ENCODE measurements at regions not wholly inside any gene's neighbourhood (a gene's known extent, or its start where the extent isn't known, plus 50 kb on each side); places are given as distances from the start of the nearest gene placed in this dataset.

DNA sequence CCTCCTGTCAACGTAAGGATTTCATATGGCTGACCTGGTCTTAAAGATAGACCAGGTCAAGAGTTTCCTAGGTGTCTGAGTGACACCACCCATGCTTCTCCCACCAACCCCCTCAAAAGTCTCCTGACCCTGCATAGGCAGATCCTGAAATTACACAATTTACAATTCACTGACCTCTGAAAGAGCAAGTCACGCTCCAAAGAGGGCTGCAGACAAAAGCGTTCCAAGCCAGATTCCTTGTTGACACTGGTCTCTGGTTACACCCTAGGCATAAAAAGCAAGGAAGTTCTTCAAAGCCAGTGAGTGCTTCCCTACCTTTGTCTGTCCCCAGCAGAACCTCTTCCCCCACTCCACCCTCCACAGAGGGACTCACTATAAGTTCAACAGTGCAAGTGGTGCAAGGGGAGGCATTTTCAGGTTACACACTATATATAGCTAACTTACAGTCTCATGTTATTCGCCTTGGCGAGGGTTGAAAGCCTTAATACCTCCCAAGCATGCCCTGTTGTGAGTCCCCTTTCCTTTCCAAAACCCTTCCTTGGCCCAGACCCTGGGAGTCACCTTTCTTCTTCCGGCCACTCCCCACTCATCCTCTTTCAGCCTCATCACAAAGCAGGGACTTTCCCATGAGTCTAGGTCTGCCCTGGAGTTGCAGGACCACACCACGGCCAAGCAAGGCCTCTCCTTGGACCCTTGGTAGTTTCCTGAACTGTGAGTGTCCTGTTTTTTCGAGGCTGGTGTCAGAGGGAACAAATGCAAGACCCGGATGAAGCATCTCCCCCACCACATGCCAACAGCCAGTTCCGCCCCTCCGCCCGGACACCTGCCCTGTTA, 58.0 kb upstream of the KLF3 start:
- DNase-seq = no peak

DNA sequence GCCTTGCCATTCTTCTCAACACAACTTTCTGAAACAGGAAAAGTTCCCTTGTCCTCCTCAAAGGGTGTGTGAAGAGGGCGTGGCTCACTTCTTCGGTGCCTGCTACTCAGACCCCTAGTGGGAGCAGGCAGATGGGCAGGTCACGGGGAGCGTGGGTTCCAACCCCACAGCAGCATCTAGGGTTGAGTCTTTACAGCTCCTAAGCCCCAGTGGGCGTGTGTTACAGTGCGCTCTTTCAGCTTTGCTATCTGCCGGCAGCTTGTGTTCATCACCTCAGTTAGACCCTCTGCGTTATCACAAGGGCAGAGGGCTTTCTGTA, 57.5 kb upstream of the KLF3 start:
- DNase-seq = no peak

DNA sequence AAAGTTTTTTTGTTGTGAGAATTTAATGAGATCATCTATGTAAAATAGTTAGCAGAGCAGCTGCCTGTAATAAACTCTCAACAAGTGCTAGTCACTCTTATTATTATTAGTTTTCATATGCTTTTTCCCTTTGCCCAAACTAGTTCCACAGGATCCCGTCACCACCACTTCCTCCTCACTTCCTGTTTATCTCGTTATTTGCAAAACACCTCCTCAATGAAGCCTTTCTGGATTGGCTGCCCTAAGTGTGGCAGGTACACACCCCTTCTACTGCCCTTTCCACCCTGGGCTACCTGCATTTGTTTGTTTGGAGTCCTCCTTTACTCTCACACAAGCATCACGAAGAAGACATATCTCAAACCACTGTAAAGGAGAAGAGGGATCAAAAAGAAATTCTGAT, 54.4 kb upstream of the KLF3 start:
- DNase-seq = no peak

DNA sequence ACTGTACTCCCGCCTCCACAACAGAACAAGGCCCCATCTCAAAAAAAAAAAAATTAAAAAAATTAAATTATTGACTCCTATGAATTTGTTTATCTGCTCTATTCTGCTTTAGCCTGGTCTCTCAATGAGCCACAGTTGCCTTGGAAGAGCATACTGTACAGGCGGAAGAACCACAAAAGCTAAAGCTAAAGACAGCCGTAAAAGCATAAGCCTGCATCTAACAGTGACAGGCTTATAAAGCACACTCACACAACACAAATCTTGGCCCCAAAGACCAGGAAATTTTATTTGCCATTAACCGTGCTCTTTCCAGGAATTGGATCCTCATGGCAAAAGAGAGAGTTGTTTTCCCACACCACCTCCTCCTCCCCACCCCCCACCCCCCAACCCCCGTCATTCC, 53.5 kb upstream of the KLF3 start:
- DNase-seq = no peak

DNA sequence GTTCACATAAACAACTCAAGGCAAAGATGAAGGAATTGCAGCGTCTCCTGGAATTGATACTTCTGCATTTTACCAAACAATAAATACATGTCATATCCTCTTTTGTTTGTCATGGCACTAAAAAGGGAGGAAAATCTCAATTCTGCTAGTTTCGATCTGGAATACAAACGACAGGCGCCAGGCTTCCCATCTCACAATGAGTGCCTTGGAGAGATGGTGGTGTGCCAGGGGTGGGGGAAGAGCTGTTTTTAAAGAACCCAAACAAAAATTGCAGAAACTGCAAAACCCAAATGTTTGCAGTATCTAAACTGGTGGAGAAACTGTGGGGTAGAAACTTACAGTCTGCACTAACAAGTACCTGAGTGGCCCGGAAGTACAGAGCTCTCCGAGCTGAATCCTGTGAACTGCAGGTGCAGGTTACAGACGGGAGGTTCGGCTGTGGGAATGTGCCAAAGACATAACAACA, 53.0 kb upstream of the KLF3 start:
- DNase-seq = no peak

DNA sequence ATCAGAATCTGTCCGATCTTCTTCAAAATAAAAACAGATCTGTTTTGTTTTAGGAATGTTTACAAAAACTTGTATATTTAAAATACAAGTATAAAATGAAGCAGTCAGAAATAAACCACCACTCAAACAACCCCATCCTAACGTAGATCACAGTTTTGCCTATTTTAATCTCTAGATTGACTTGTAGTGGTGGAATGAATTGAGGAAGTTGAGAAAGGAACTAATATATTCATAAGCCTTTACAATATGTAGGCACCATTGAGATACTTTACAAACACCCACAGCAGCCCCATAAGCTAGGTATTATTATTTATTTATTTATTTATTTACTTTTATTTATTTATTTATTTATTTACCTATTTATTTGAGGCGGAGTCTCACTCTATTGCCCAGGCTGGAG, 52.3 kb upstream of the KLF3 start:
- no peak for DNase-seq

DNA sequence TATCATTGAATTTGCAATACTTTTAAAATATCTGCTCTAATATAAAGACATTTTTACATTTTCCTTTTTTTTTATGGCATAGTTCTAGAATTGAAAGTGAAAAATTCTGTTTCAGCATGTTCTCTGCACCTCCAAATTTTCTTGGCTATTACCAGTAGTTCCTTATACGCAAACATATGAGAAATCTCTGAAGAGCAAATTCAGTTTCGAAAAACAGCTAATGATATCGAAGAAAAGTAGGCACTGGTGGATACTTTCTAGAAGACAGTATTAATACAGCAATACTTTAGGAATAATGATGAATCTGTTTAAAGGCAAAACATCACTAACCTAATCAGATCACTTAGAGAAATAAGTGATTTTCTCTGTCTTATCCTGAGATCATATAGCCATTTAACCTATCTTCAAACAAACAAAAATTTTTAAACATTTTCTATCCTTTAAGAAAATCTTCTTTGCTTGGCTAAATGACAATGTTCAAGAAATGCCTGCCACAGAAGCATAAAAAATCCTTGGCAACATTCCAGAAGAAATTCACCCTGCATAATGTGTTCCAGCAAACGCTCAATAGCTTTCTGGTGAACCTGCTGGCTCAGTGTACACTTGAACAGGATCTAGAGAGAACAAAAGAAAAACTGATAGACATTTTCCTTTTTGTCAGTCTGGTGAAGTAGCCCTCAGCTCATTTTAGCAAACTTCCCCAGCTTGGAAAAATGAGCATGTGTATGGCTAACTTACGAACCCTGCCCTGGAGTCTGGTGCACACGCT, 51.2 kb upstream of the KLF3 start:
- peak; percentile 20 for DNase-seq
